ENCODE measurements at regions not wholly inside any gene's neighbourhood (a gene's known extent, or its start where the extent isn't known, plus 50 kb on each side); places are given as distances from the start of the nearest gene placed in this dataset.
A peak's percentile ranks its signal among the peaks of the same experiment; 100 is the strongest.

- no peaks in the 10 kb centered on the region for H3K36me3 Mint-ChIP-seq
- H3K9me3 Mint-ChIP-seq, result peaks cover 8% of the 10 kb centered on the region
- H3K4me3 Mint-ChIP-seq, result no peak overlapping the region
- no peaks in the 10 kb centered on the region for H3K4me1 Mint-ChIP-seq (ENCODE audit: unreplicated experiment)
- no peak for TF ChIP-seq CTCF (conservative IDR thresholded peaks at IDR 0.05)
- no peak overlapping the region for H3K27ac Mint-ChIP-seq
- H3K27me3 Mint-ChIP-seq, result no peaks in the 10 kb centered on the region
- no peak for DNase-seq (ENCODE audit: extremely low spot score, unreplicated experiment)
These were observed 94.9 kb upstream of the TRIM2 start for GRCh38 chr4:153109296-153109849.

GRCh38 chr4:153110739-153111138 is 93.5 kb upstream of the TRIM2 start:
- H3K9me3 Mint-ChIP-seq, result peaks cover 8% of the 10 kb centered on the region
- no peak for DNase-seq (ENCODE audit: extremely low spot score, unreplicated experiment)
- no peaks in the 10 kb centered on the region for H3K4me1 Mint-ChIP-seq (ENCODE audit: unreplicated experiment)
- H3K27ac Mint-ChIP-seq, result peak overlapping the region; percentile 67
- no peaks in the 10 kb centered on the region for H3K27me3 Mint-ChIP-seq
- TF ChIP-seq CTCF (conservative IDR thresholded peaks at IDR 0.05), result no peak
- no peak overlapping the region for H3K4me3 Mint-ChIP-seq
- H3K36me3 Mint-ChIP-seq, result no peaks in the 10 kb centered on the region

- Mint-ChIP-seq H3K36me3 (no peaks in the 10 kb centered on the region), H3K4me1 (ENCODE audit: unreplicated experiment) (no peaks in the 10 kb centered on the region), H3K27me3 (no peaks in the 10 kb centered on the region), H3K27ac (peak overlapping the region; percentile 34), H3K9me3 (peaks cover 8% of the 10 kb centered on the region), H3K4me3 (no peak overlapping the region)
- no peak for DNase-seq (ENCODE audit: extremely low spot score, unreplicated experiment)
- TF ChIP-seq CTCF (conservative IDR thresholded peaks at IDR 0.05), result no peak
These were observed 92.7 kb upstream of the TRIM2 start for GRCh38 chr4:153111426-153112040.

- TF ChIP-seq CTCF (conservative IDR thresholded peaks at IDR 0.05), result no peak
- H3K27ac Mint-ChIP-seq, result peak overlapping the region; percentile 34
- H3K4me1 Mint-ChIP-seq (ENCODE audit: unreplicated experiment), result no peaks in the 10 kb centered on the region
- no peaks in the 10 kb centered on the region for H3K36me3 Mint-ChIP-seq
- peaks cover 8% of the 10 kb centered on the region for H3K9me3 Mint-ChIP-seq
- no peak for DNase-seq (ENCODE audit: extremely low spot score, unreplicated experiment)
- no peaks in the 10 kb centered on the region for H3K27me3 Mint-ChIP-seq
- no peak overlapping the region for H3K4me3 Mint-ChIP-seq
These were observed 92.2 kb upstream of the TRIM2 start for GRCh38 chr4:153112041-153112441.

GRCh38 chr4:153113061-153113837 is 91.0 kb upstream of the TRIM2 start:
- no peaks in the 10 kb centered on the region for H3K4me1 Mint-ChIP-seq (ENCODE audit: unreplicated experiment)
- TF ChIP-seq CTCF (conservative IDR thresholded peaks at IDR 0.05), result no peak
- H3K4me3 Mint-ChIP-seq, result no peak overlapping the region
- H3K36me3 Mint-ChIP-seq, result no peaks in the 10 kb centered on the region
- H3K9me3 Mint-ChIP-seq, result peaks cover 4% of the 10 kb centered on the region
- H3K27ac Mint-ChIP-seq, result no peak overlapping the region
- DNase-seq (ENCODE audit: extremely low spot score, unreplicated experiment), result no peak
- no peaks in the 10 kb centered on the region for H3K27me3 Mint-ChIP-seq

Measured in type B pancreatic cell (in vitro differentiated cells).